ENCODE measurements at regions not wholly inside any gene's neighbourhood (a gene's known extent, or its start where the extent isn't known, plus 50 kb on each side); places are given as distances from the start of the nearest gene placed in this dataset.

DNA sequence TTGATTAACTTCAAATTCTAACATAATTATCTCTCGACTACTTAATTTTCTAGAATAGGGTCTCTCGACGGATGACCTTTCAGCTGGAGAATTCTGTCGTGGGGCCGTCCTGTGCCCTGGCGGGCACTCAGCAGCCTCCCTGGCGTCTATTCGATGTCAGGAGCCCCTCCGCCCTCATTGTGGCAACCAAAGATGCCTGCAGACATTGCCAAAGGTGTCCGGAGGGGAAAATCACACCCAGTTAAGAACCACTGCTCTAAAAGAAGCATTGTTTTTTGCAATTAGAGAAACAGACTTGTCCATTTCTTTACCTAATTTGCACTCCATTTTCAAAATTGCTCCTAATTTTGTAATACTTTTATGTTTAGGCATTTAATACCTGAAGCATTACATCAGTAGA lies 79.2 kb upstream of the ARHGEF7 start:
- Histone ChIP-seq H3K27me3 (peaks cover 0 to 4% (median 0%) of the 10 kb centered on the region in 3 donors), H3K27ac (no peak overlapping the region), H3K4me1 (peaks cover 8 to 14% of the 10 kb centered on the region in 2 donors), H3K36me3 (no peaks in the 10 kb centered on the region), H3K9me3 (no peaks in the 10 kb centered on the region), H3K4me3 (no peak overlapping the region)
- intact Hi-C loops (cut with DNase I; ENCODE audit: low total_unique reads) (loop anchor here (10.0 kb wide), 1 partner anchor 541 kb away; no protein-coding TSS in a partner anchor), in situ Hi-C loops (cut with MboI; ENCODE audit: low sequenced_read_pairs in 4 of 4) (loop anchor here in 1 of 4 donors (10.0 kb wide), 1 partner anchor 91 kb away; no protein-coding TSS in a partner anchor)
- DNase-seq (no peak), ATAC-seq (no peak)
- TF ChIP-seq CTCF (IDR thresholded peaks at IDR 0.05 in 4 of 5, conservative IDR thresholded peaks at IDR 0.05 in 1 of 5): no peak
- TF ChIP-seq POLR2A (IDR thresholded peaks at IDR 0.05): no peak

DNA sequence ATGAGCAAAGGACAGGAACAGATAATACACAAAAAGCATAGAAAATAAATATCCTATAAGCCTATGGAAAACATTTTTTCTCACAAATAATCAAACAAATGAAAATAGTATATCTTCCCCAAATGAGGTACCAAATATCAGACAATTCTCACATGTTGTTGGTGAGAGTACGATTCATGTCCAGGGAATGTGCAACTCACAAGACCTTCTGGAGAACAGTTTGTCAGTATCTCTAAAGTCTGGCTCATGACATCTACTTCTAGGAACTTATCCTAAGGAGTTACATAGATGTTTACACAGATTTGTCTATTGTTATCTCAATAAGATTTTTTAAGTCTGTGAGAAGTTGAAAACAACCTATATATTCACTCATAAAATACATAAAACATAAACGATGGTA lies 80.3 kb upstream of the ARHGEF7 start:
- intact Hi-C loops (cut with DNase I; ENCODE audit: low total_unique reads): loop anchor here (5.0 to 10.0 kb wide), 2 partner anchors 323 to 540 kb away; partner anchors contain the start of gene ING1

GRCh38 chr13:111033172-111034130 lies 81.7 kb upstream of the ARHGEF7 start:
- H3K27ac ChIP-seq: peak overlapping the region in 1 of 4 donors; percentile 95
- no peaks in the 10 kb centered on the region for H3K36me3 ChIP-seq
- intact Hi-C loops (cut with DNase I; ENCODE audit: low total_unique reads): loop anchor here (5.0 to 10.0 kb wide), 2 partner anchors 321 to 539 kb away; partner anchors contain the start of gene ING1
- H3K27me3 ChIP-seq: peaks cover 0 to 4% (median 0%) of the 10 kb centered on the region in 3 donors
- peaks cover 13 to 21% of the 10 kb centered on the region in 2 donors for H3K4me1 ChIP-seq
- DNase-seq (no peak), ATAC-seq (no peak)
- TF ChIP-seq POLR2A (IDR thresholded peaks at IDR 0.05): no peak
- H3K9me3 ChIP-seq: no peaks in the 10 kb centered on the region
- in situ Hi-C loops (cut with MboI; ENCODE audit: low sequenced_read_pairs in 4 of 4): loop anchor here in 1 of 4 donors (10.0 kb wide), 1 partner anchor 89 kb away; no protein-coding TSS in a partner anchor
- H3K4me3 ChIP-seq: no peak overlapping the region

More for the DNA sequence above, 80.3 kb upstream of the ARHGEF7 start:
- no peak for ATAC-seq
- H3K4me3 ChIP-seq: no peak overlapping the region
- in situ Hi-C loops (cut with MboI; ENCODE audit: low sequenced_read_pairs in 4 of 4): loop anchor here in 1 of 4 donors (10.0 kb wide), 1 partner anchor 90 kb away; no protein-coding TSS in a partner anchor
- H3K36me3 ChIP-seq: no peaks in the 10 kb centered on the region
- no peak overlapping the region for H3K27ac ChIP-seq
- H3K4me1 ChIP-seq: peaks cover 13 to 21% of the 10 kb centered on the region in 2 donors
- no peaks in the 10 kb centered on the region for H3K9me3 ChIP-seq
- TF ChIP-seq POLR2A (IDR thresholded peaks at IDR 0.05) (no peak), CTCF (IDR thresholded peaks at IDR 0.05 in 4 of 5, conservative IDR thresholded peaks at IDR 0.05 in 1 of 5) (no peak)
- H3K27me3 ChIP-seq: peaks cover 0 to 4% (median 0%) of the 10 kb centered on the region in 3 donors
- DNase-seq: no peak

DNA sequence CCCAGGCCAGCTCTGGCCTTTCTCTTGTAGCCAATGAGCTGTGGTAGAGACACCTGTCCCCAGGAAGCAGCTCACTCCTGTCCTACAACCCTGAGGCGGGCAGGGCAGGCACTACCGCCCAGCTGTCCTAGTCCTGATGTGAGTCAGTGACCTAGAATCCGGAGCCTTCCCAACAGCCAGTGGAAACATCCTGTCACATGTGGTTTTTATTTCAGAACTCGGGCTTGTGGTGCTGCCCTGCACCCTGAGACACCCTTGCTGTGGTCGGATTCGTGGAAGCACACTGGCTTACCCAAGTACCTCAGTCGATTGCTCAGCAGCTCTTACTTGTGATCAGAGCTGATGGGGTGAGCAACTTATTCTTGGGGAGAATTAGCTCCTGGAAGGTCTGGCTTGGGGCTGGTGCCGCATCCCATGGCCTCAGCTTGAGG lies 83.6 kb upstream of the ARHGEF7 start:
- no peaks in the 10 kb centered on the region for H3K27me3 ChIP-seq
- intact Hi-C loops (cut with DNase I; ENCODE audit: low total_unique reads): loop anchor here (1.0 to 10.0 kb wide), 7 partner anchors 15 to 537 kb away; partner anchors contain the start of gene ING1
- H3K4me1 ChIP-seq: peaks cover 13 to 21% of the 10 kb centered on the region in 2 donors
- no peak overlapping the region for H3K4me3 ChIP-seq
- H3K9me3 ChIP-seq: no peaks in the 10 kb centered on the region
- DNase-seq: peak; percentile 80 to 83
- in situ Hi-C loops (cut with MboI; ENCODE audit: low sequenced_read_pairs in 4 of 4): loop anchor here in 1 of 4 donors (10.0 kb wide), 1 partner anchor 87 kb away; no protein-coding TSS in a partner anchor
- H3K27ac ChIP-seq: peak overlapping the region; percentile 74 to 95 (median 82)
- peak; percentile 67 to 79 for TF ChIP-seq POLR2A (IDR thresholded peaks at IDR 0.05)
- TF ChIP-seq CTCF (IDR thresholded peaks at IDR 0.05 in 4 of 5, conservative IDR thresholded peaks at IDR 0.05 in 1 of 5): no peak
- peak; percentile 92 to 96 for ATAC-seq
- no peaks in the 10 kb centered on the region for H3K36me3 ChIP-seq

Measured in gastrocnemius medialis (tissue), 4 donors.